HepG2 (cell line): ENCODE measurements at regions not wholly inside any gene's neighbourhood (a gene's known extent, or its start where the extent isn't known, plus 50 kb on each side); places are given as distances from the start of the nearest gene placed in this dataset.

Source experiments
- ATAC-seq: fragments of 200-7000 bp; cut with Tn5 transposase; 3 replicates; pipeline ENCODE4 v1.9.1; 2020; ENCODE audit warnings: mild to moderate bottlenecking, moderate library complexity
- BruUV-seq: library from RNA; stranded (reverse); fragments of 400-500 nt; replicated peaks from 2 replicates; lab custom pipeline; 2021; lab: Mats Ljungman, UMichigan
- CTCF ChIA-PET: fragments of 300-600 bp; formaldehyde crosslinking; extraction: SDS; loops from one replicate; lab custom pipeline; 2021; ENCODE audit warnings: low total read pairs, inconsistent platforms, low intra/inter-chr PET ratio; lab: Yijun Ruan, JAX
- POLR2A ChIA-PET: fragments of 350-600 bp; sonication (Branson Sonifier 250); formaldehyde crosslinking; loops from one replicate; lab custom pipeline; 2020; ENCODE audit warnings: antibody characterized with exemption, inconsistent platforms; lab: Yijun Ruan, JAX
- DNase-seq: peaks from one replicate; pipeline ENCODE4 v3.0.0-alpha.2; 2015; ENCODE audit warnings: low spot score
- FAIRE-seq: peaks from 3 replicates; lab custom pipeline; 2011; peaks lifted over from hg19 to GRCh38; lab: Jason Lieb, UNC
- H2AFZ ChIP-seq: one replicate; pipeline ENCODE4 v1.6.1; 2011; ENCODE audit warnings: low read length, inconsistent platforms
- H3K27ac ChIP-seq: fragments of 300-600 bp; 3 replicates; pipeline ENCODE4 v1.8.0; 2011; ENCODE audit warnings: mixed run types, mild to moderate bottlenecking, mixed read lengths, low read length, inconsistent platforms; ENCODE audit not compliant: insufficient read depth; ENCODE audit errors: extremely low read length
- H3K27me3 ChIP-seq, 2 experiments: fragments of 200-600 bp in 1 of 2; 2 replicates in 1 of 2; 3 replicates in 1 of 2; pipeline versions ENCODE4 v1.6.0 to v1.8.0; 2011; ENCODE audit warnings: low read length in 2 of 2, mild to moderate bottlenecking in 2 of 2, moderate library complexity in 2 of 2, inconsistent platforms in 1 of 2; ENCODE audit not compliant: insufficient read depth in 2 of 2, control insufficient read depth in 1 of 2
- H3K36me3 ChIP-seq, 2 experiments: fragments of 200-600 bp in 1 of 2; replicated peaks in 1 of 2; 2 replicates in 1 of 2; 3 replicates in 1 of 2; pipeline versions ENCODE4 v1.5.1 to v1.8.0; 2011; ENCODE audit warnings: low read length in 2 of 2, inconsistent platforms in 1 of 2; ENCODE audit not compliant: insufficient read depth in 2 of 2, control insufficient read depth in 1 of 2
- H3K4me1 ChIP-seq: 2 replicates; pipeline ENCODE4 v1.5.1; 2012; ENCODE audit warnings: low read length, inconsistent platforms; ENCODE audit not compliant: insufficient read depth
- H3K4me2 ChIP-seq: 2 replicates; pipeline ENCODE4 v1.6.0; 2011; ENCODE audit warnings: low read depth, low read length, inconsistent platforms
- H3K4me3 ChIP-seq, 3 experiments: fragments of 200-600 bp in 1 of 3; sonication (generic), shearing (Covaris generic) in 1 of 3; replicated peaks in 1 of 3; 2 replicates each; pipeline ENCODE4 v1.5.1; 2011 to 2016; ENCODE audit warnings: low read length in 3 of 3, inconsistent platforms in 2 of 3, low read depth in 2 of 3, mild to moderate bottlenecking in 2 of 3, control low read depth in 1 of 3, mixed read lengths in 1 of 3; ENCODE audit not compliant: insufficient read depth in 1 of 3
- H3K79me2 ChIP-seq: one replicate; pipeline ENCODE4 v1.6.1; 2011; ENCODE audit warnings: low read length, inconsistent platforms; ENCODE audit not compliant: insufficient read depth
- H3K9ac ChIP-seq: 2 replicates; pipeline ENCODE4 v1.6.0; 2011; ENCODE audit warnings: mild to moderate bottlenecking, low read depth, low read length, inconsistent platforms; ENCODE audit not compliant: insufficient read depth
- H3K9me3 ChIP-seq: 2 replicates; pipeline ENCODE4 v1.5.1; 2012; ENCODE audit warnings: mild to moderate bottlenecking, low read length
- H4K20me1 ChIP-seq: 2 replicates; pipeline ENCODE4 v1.6.0; 2011; ENCODE audit warnings: inconsistent platforms, mild to moderate bottlenecking, low read length, moderate library complexity; ENCODE audit not compliant: insufficient read depth
- CEBPB ChIP-seq: IDR thresholded peaks from 2 replicates; pipeline ENCODE4 v1.6.1; 2011; ENCODE audit warnings: low read depth, low read length, improper control_type of control experiment, borderline replicate concordance
- SMARCC2 ChIP-seq: fragments of 450-650 bp; IDR thresholded peaks from 2 replicates; pipeline ENCODE4 v1.6.1; 2017; ENCODE audit warnings: antibody characterized with exemption, mild to moderate bottlenecking
- U2AF1 ChIP-seq: fragments of 200-400 bp; formaldehyde crosslinking; optimal IDR thresholded peaks from 2 replicates; pipeline ENCODE3; 2017; ENCODE audit warnings: mild to moderate bottlenecking, low read depth, low read length
- ZC3H13 ChIP-seq: sonication (generic); formaldehyde crosslinking; IDR thresholded peaks from 2 replicates; pipeline ENCODE4 v1.8.1; 2023; ENCODE audit warnings: mild to moderate bottlenecking, missing genetic modification reagents, moderate library complexity
- ZFP36L1 ChIP-seq: sonication (generic); formaldehyde crosslinking; IDR thresholded peaks from 2 replicates; pipeline ENCODE4 v1.8.0; 2022; ENCODE audit warnings: mild to moderate bottlenecking, missing genetic modification reagents, moderate library complexity
- ZNF766 ChIP-seq: sonication (generic); formaldehyde crosslinking; IDR thresholded peaks from 2 replicates; pipeline ENCODE4 v1.5.0; 2020; ENCODE audit warnings: missing genetic modification reagents, borderline replicate concordance
- WGBS: methylation state at CpG from one replicate; pipeline ENCODE4 v1.1.6; 2017; ENCODE audit warnings: low lambda C conversion rate; 5-methylcytosine and 5-hydroxymethylcytosine counted together
- in situ Hi-C: cut with HindIII; loops from 2 replicates; pipeline ENCODE4 v1.10.0; 2017; ENCODE audit warnings: low pct_unique_long_range_greater_than_20kb; ENCODE audit not compliant: extremely low pct_ligation_motif_present
- intact Hi-C: fragments of 100-400 bp; cut with micrococcal nuclease; formaldehyde crosslinking; loops from one replicate; pipeline ENCODE4 v1.10.0; 2022; ENCODE audit not compliant: unreplicated experiment

- Histone ChIP-seq H3K27ac (no peak overlapping the region), H3K4me3 (no peak overlapping the region), H4K20me1 (peaks cover 9% of the 10 kb centered on the region; the same call in 1 of the 2 replicates), H3K9me3 (peaks cover under 1% of the 10 kb centered on the region; the same call in 1 of the 2 replicates), H3K4me1 (no peaks in the 10 kb centered on the region), H3K79me2 (no peaks in the 10 kb centered on the region), H3K36me3 (no peaks in the 10 kb centered on the region), H3K4me2 (no peak overlapping the region), H3K9ac (no peak overlapping the region), H3K27me3 (peaks cover 1 to 36% of the 10 kb centered on the region in 2 experiments; a peak in 4 of 5 replicates), H2AFZ (no peak overlapping the region)
- CTCF ChIA-PET: no interaction called here
- FAIRE-seq (no peak), DNase-seq (no peak)
- intact Hi-C loops: no loop called here
- no TSS peak for BruUV-seq
- POLR2A ChIA-PET: no interaction called here
- no peak for TF ChIP-seq SMARCC2
- no peak for TF ChIP-seq ZC3H13 (CRISPR knock-in tag)
- TF ChIP-seq ZFP36L1 (CRISPR knock-in tag): no peak
- TF ChIP-seq ZNF766: no peak
- TF ChIP-seq, all 625 proteins: peak for 0
- 13% methylated on average over 3 of the region's 6 CpGs for WGBS
- ATAC-seq: no peak
- in situ Hi-C loops: no loop called here
These were observed 230.0 kb upstream of the C1orf174 start for GRCh38 chr1:4130096-4130495.

DNA sequence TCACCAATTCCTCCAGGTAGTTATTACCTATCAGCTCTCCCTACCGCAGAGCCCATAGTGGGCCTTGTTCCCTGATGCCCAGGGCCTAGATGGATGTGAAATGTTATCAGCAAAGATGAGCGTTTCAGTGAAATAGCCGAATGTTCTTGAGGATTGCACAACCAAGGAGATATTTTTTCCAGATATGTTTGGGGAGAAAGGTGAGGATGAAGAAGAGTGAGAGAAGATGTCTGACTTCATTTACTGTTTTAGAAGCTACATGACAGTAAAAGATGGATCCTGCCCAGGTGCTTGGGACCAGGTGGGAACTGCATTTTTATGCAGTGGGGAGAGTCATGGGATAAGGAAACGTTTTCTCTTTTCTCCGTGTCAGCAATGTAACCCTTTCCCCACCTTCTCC, 231.7 kb upstream of the C1orf174 start:
- ChIA-PET POLR2A (no interaction called here), CTCF (no interaction called here)
- in situ Hi-C loops: no loop called here
- H4K20me1 ChIP-seq: peaks cover 7% of the 10 kb centered on the region; the same call in 1 of the 2 replicates
- H3K9ac ChIP-seq: no peak overlapping the region
- H3K4me2 ChIP-seq: no peak overlapping the region
- H3K79me2 ChIP-seq: no peaks in the 10 kb centered on the region
- H2AFZ ChIP-seq: no peak overlapping the region
- TF ChIP-seq U2AF1: no peak
- TF ChIP-seq CEBPB: peak; percentile 54; the same call in 1 of the 2 replicates
- FAIRE-seq (no peak), ATAC-seq (no peak), DNase-seq (no peak)
- 15% methylated on average over 5 of the region's 5 CpGs for WGBS
- H3K4me1 ChIP-seq: no peaks in the 10 kb centered on the region
- H3K4me3 ChIP-seq: no peak overlapping the region
- H3K9me3 ChIP-seq: peaks cover 17% of the 10 kb centered on the region
- no peaks in the 10 kb centered on the region for H3K36me3 ChIP-seq
- H3K27me3 ChIP-seq: peaks cover 1 to 36% of the 10 kb centered on the region in 2 experiments; a peak in 4 of 5 replicates
- H3K27ac ChIP-seq: no peak overlapping the region
- intact Hi-C loops: no loop called here
- BruUV-seq: no TSS peak
